MM.1S (cell line): ENCODE measurements at regions not wholly inside any gene's neighbourhood (a gene's known extent, or its start where the extent isn't known, plus 50 kb on each side); places are given as distances from the start of the nearest gene placed in this dataset.
"Not testable (repeated sequence)": the region's sequence is repeated elsewhere in the genome, so short reads cannot be mapped to it uniquely, and the experiment has no call there.

ENCODE experiments used
- EZH2 ChIP-seq: fragments of 300-600 bp; sonication (generic); optimal IDR thresholded peaks from 2 replicates; pipeline ENCODE3; 2017; ENCODE audit warnings: low read depth, mild to moderate bottlenecking, antibody characterized with exemption, low read length, mixed read lengths
- EZH2phosphoT487 ChIP-seq: fragments of 300-600 bp; sonication (generic); IDR thresholded peaks from 2 replicates; pipeline ENCODE4 v1.6.1; 2018; ENCODE audit warnings: antibody characterized with exemption, low read length
- TF ChIP-seq, protein P1 (sequence below): fragments of 300-600 bp; sonication (generic); IDR thresholded peaks from 2 replicates; pipeline ENCODE4 v1.5.1; 2016; ENCODE audit warnings: antibody characterized with exemption, low read length, mixed read lengths

DNA sequence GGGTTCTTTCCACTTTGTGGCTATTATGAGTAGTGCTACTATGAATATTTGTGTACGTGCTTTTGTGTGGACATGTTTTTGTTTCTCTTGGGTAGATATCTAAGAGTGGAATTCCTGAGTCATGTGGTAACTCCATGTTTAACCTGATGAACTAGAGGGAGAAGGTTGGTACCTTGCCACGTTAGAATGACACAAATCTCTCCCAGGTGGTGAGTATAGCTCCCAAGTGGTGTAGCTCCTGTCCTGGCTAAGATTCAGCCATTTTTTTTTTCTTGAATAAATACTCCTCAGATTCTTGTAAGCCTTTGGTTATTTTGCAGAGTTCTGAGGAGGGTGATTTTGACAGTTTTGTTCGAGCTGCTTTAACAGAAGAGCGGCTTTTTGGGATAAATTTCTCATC lies 83.2 kb upstream of the DPP6 start:
- TF ChIP-seq, protein P1, sequence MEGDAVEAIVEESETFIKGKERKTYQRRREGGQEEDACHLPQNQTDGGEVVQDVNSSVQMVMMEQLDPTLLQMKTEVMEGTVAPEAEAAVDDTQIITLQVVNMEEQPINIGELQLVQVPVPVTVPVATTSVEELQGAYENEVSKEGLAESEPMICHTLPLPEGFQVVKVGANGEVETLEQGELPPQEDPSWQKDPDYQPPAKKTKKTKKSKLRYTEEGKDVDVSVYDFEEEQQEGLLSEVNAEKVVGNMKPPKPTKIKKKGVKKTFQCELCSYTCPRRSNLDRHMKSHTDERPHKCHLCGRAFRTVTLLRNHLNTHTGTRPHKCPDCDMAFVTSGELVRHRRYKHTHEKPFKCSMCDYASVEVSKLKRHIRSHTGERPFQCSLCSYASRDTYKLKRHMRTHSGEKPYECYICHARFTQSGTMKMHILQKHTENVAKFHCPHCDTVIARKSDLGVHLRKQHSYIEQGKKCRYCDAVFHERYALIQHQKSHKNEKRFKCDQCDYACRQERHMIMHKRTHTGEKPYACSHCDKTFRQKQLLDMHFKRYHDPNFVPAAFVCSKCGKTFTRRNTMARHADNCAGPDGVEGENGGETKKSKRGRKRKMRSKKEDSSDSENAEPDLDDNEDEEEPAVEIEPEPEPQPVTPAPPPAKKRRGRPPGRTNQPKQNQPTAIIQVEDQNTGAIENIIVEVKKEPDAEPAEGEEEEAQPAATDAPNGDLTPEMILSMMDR, result not testable (repeated sequence)
- not testable (repeated sequence) for TF ChIP-seq EZH2, EZH2phosphoT487
